GM18507 (cell line): ENCODE measurements at regions not wholly inside any gene's neighbourhood (a gene's known extent, or its start where the extent isn't known, plus 50 kb on each side); places are given as distances from the start of the nearest gene placed in this dataset.
A peak's percentile ranks its signal among the peaks of the same experiment; 100 is the strongest.
"Not testable (repeated sequence)": the region's sequence is repeated elsewhere in the genome, so short reads cannot be mapped to it uniquely, and the experiment has no call there.

ENCODE experiments used
- DNase-seq: peaks from one replicate; pipeline ENCODE4 v3.0.0; 2011; ENCODE audit warnings: low read depth; ENCODE audit not compliant: insufficient read length; ENCODE audit errors: extremely low spot score
- FAIRE-seq: peaks from 2 replicates; lab custom pipeline; 2011; peaks lifted over from hg19 to GRCh38; lab: Jason Lieb, UNC

GRCh38 chr5:63154476-63155309, 576.1 kb downstream of the LRRC70 start:
- FAIRE-seq: no peak

GRCh38 chr5:63152871-63153270, 574.3 kb downstream of the LRRC70 start:
- FAIRE-seq (no peak), DNase-seq (no peak)

More at GRCh38 chr5:63154476-63155309, 576.1 kb downstream of the LRRC70 start:
- DNase-seq: no peak

GRCh38 chr5:63145167-63145566, 566.5 kb downstream of the LRRC70 start:
- no peak for FAIRE-seq

GRCh38 chr5:63141591-63141990, 563.0 kb downstream of the LRRC70 start:
- no peak for FAIRE-seq
- no peak for DNase-seq

More at GRCh38 chr5:63145167-63145566, 566.5 kb downstream of the LRRC70 start:
- no peak for DNase-seq

GRCh38 chr5:63135291-63135690, 556.7 kb downstream of the LRRC70 start:
- FAIRE-seq (no peak), DNase-seq (no peak)

- FAIRE-seq: no peak
Measured at GRCh38 chr5:63131626-63132285, 553.1 kb downstream of the LRRC70 start.

GRCh38 chr5:63128761-63129160, 550.1 kb downstream of the LRRC70 start:
- no peak for FAIRE-seq
- DNase-seq: no peak

More at GRCh38 chr5:63131626-63132285, 553.1 kb downstream of the LRRC70 start:
- no peak for DNase-seq

GRCh38 chr5:63128018-63128417, 549.4 kb downstream of the LRRC70 start:
- DNase-seq: no peak

GRCh38 chr5:63127054-63127453, 548.4 kb downstream of the LRRC70 start:
- no peak for DNase-seq
- FAIRE-seq: no peak

More at GRCh38 chr5:63128018-63128417, 549.4 kb downstream of the LRRC70 start:
- FAIRE-seq: no peak

GRCh38 chr5:63125862-63126261, 547.2 kb downstream of the LRRC70 start:
- peak; percentile 2 for DNase-seq

GRCh38 chr5:63125392-63125791, 546.8 kb downstream of the LRRC70 start:
- no peak for DNase-seq
- no peak for FAIRE-seq

More at GRCh38 chr5:63125862-63126261, 547.2 kb downstream of the LRRC70 start:
- no peak for FAIRE-seq

GRCh38 chr5:63124266-63124665, 545.6 kb downstream of the LRRC70 start:
- FAIRE-seq: no peak
- no peak for DNase-seq

- FAIRE-seq: no peak
- DNase-seq: no peak
Measured at GRCh38 chr5:63121471-63121870, 542.9 kb downstream of the LRRC70 start.

GRCh38 chr5:63118221-63118620, 539.6 kb downstream of the LRRC70 start:
- DNase-seq (no peak), FAIRE-seq (no peak)

- no peak for FAIRE-seq
- DNase-seq: no peak
Measured at GRCh38 chr5:63111891-63112290, 533.3 kb downstream of the LRRC70 start.

GRCh38 chr5:63101870-63102269, 523.3 kb downstream of the LRRC70 start:
- DNase-seq (no peak), FAIRE-seq (no peak)

- FAIRE-seq (no peak), DNase-seq (no peak)
Measured at GRCh38 chr5:63097286-63097685, 518.7 kb downstream of the LRRC70 start.

GRCh38 chr5:63094730-63095129, 516.1 kb downstream of the LRRC70 start:
- FAIRE-seq (no peak), DNase-seq (no peak)

GRCh38 chr5:63089147-63089546, 510.5 kb downstream of the LRRC70 start:
- DNase-seq (no peak), FAIRE-seq (no peak)

GRCh38 chr5:63085561-63085960, 506.9 kb downstream of the LRRC70 start:
- no peak for DNase-seq
- FAIRE-seq: no peak

GRCh38 chr5:63083689-63084088, 505.1 kb downstream of the LRRC70 start:
- not testable (repeated sequence) for DNase-seq, FAIRE-seq
